Activated CD4-positive, alpha-beta T cell treated with anti-CD3 and anti-CD28 coated beads, Interleukin-2, amount 10 ng/mL, durations not matched to agents 24 days and 14 days (primary cell): ENCODE measurements at regions not wholly inside any gene's neighbourhood (a gene's known extent, or its start where the extent isn't known, plus 50 kb on each side); places are given as distances from the start of the nearest gene placed in this dataset.

Source experiments
- DNase-seq: peaks from one replicate; pipeline ENCODE4 v3.0.0; 2022
- H3K27ac Mint-ChIP-seq: one replicate; pipeline ENCODE4 v1.8.0; 2022; ENCODE audit warnings: mild to moderate bottlenecking, mixed read lengths
- H3K27me3 Mint-ChIP-seq: one replicate; pipeline ENCODE4 v1.8.0; 2022; ENCODE audit warnings: mixed read lengths
- H3K36me3 Mint-ChIP-seq: one replicate; pipeline ENCODE4 v1.8.0; 2022; ENCODE audit warnings: low read depth, mild to moderate bottlenecking, mixed read lengths
- H3K4me1 Mint-ChIP-seq: one replicate; pipeline ENCODE4 v1.8.0; 2021; ENCODE audit warnings: mixed read lengths
- H3K4me3 Mint-ChIP-seq: one replicate; pipeline ENCODE4 v1.8.0; 2022; ENCODE audit warnings: mild to moderate bottlenecking, moderate library complexity, mixed read lengths
- H3K9me3 Mint-ChIP-seq: one replicate; pipeline ENCODE4 v1.8.0; 2021; ENCODE audit warnings: mixed read lengths
- intact Hi-C: fragments of 100-400 bp; cut with micrococcal nuclease; formaldehyde crosslinking; loops from one replicate; pipeline ENCODE4 v1.15.1; 2023

DNA sequence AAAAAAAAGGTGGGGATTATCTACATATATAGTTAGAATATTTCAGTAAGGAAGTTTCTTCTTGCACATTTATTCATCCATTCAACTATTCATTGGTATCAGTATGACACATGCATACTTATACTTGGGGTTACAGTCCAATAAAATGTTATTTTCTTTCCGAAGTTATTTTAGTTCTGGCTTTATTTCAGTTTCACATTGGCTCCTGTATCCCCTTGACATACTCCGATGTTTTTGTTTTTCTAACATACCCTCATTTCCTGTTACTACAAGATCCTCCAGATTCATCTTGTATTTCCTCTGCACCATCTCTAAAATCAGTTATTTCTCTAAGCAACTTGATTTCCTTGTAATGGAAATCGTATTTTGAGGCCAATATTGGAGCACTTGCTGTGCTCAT lies 435.5 kb upstream of the MON1B start:
- no peak overlapping the region for H3K4me3 Mint-ChIP-seq

DNA sequence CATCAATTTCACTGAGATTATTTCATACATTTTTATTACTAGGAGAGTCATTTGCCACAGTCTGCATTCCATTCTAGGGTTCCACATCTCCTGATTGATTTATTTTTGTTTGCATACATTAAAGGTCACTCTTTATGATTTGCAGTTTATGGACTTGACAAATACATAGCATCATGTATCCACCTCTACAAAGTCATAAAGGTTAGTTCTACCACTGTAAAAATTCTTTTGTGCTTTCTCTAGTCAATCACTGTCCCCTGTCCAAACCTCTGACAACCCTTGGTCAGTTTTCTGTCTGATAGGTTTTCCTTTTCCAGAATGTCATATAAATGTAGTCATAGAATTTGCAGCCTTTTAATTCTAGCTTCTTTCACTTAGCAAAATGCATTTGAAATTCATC lies 434.6 kb upstream of the MON1B start:
- H3K27me3 Mint-ChIP-seq: no peaks in the 10 kb centered on the region
- no peak for DNase-seq
- H3K36me3 Mint-ChIP-seq: no peaks in the 10 kb centered on the region
- intact Hi-C loops: no loop called here
- H3K4me3 Mint-ChIP-seq: no peak overlapping the region
- no peaks in the 10 kb centered on the region for H3K9me3 Mint-ChIP-seq
- H3K27ac Mint-ChIP-seq: no peak overlapping the region
- no peaks in the 10 kb centered on the region for H3K4me1 Mint-ChIP-seq

More for the DNA sequence above, 435.5 kb upstream of the MON1B start:
- no peak for DNase-seq
- Mint-ChIP-seq H3K36me3 (no peaks in the 10 kb centered on the region), H3K4me1 (no peaks in the 10 kb centered on the region), H3K9me3 (no peaks in the 10 kb centered on the region), H3K27me3 (no peaks in the 10 kb centered on the region), H3K27ac (no peak overlapping the region)
- intact Hi-C loops: no loop called here

DNA sequence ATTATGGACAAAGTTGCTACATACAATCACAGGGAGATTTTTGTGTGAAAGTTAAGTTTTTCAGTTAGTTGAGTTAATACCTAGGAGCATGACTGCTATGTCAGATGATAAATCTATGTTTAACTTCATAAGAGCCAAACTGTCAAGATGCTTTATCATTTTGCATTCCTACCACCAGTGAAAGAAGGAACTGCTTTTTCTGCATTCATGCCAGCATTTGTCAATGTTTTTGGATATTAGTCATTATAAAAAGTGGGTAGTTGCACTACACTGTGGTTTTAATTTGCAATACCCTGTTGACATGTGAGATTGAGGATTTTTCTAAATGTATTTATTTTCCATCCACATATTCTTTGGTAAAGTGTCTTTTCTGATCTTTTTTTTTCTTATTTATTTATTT lies 434.0 kb upstream of the MON1B start:
- no peak overlapping the region for H3K27ac Mint-ChIP-seq
- no peak overlapping the region for H3K4me3 Mint-ChIP-seq
- H3K4me1 Mint-ChIP-seq: no peaks in the 10 kb centered on the region
- H3K27me3 Mint-ChIP-seq: no peaks in the 10 kb centered on the region
- H3K9me3 Mint-ChIP-seq: no peaks in the 10 kb centered on the region
- DNase-seq: no peak
- intact Hi-C loops: no loop called here
- no peaks in the 10 kb centered on the region for H3K36me3 Mint-ChIP-seq

DNA sequence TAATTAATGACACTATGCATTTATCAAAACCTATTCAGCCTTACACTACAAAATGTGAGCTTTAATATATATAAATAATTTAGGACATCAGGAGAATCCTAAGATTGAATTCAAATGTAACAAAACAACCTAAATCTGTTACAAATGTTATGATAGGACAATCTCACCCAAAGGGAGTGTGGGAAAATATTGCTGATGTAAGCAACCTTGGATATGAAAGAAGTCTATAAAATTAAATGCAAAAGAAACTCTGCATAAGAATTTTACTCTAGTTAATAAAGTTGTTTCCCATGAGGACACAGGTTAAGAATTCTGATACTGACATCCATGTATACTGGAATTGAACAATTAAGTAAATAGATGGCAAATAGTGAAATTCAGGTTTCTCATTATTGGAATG lies 424.5 kb upstream of the MON1B start:
- intact Hi-C loops: no loop called here
- peaks cover 8% of the 10 kb centered on the region for H3K9me3 Mint-ChIP-seq
- H3K27me3 Mint-ChIP-seq: no peaks in the 10 kb centered on the region
- no peaks in the 10 kb centered on the region for H3K36me3 Mint-ChIP-seq
- H3K4me3 Mint-ChIP-seq: no peak overlapping the region
- no peak overlapping the region for H3K27ac Mint-ChIP-seq
- H3K4me1 Mint-ChIP-seq: no peaks in the 10 kb centered on the region
- no peak for DNase-seq

DNA sequence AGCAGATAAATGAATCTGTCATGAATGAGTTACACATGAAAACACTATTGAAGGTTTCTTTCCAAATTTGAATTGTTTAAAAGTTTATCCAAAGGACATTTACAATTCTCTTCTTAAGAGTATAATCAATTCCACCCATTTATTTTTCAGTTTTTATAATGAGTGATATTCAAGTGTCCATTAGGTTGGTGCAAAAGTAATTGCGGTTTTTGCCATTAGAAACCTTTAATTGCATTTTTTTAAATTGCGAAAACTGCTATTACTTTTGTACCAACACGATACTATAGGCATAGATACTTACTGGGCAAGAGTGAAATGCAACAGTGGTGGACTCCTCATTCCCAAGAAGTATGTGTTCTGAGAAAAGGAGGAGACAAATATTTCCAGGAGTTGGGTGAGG lies 422.7 kb upstream of the MON1B start:
- H3K27me3 Mint-ChIP-seq: no peaks in the 10 kb centered on the region
- no peaks in the 10 kb centered on the region for H3K4me1 Mint-ChIP-seq
- intact Hi-C loops: no loop called here
- DNase-seq: no peak
- no peak overlapping the region for H3K27ac Mint-ChIP-seq
- H3K9me3 Mint-ChIP-seq: peaks cover 11% of the 10 kb centered on the region
- no peak overlapping the region for H3K4me3 Mint-ChIP-seq
- H3K36me3 Mint-ChIP-seq: no peaks in the 10 kb centered on the region

DNA sequence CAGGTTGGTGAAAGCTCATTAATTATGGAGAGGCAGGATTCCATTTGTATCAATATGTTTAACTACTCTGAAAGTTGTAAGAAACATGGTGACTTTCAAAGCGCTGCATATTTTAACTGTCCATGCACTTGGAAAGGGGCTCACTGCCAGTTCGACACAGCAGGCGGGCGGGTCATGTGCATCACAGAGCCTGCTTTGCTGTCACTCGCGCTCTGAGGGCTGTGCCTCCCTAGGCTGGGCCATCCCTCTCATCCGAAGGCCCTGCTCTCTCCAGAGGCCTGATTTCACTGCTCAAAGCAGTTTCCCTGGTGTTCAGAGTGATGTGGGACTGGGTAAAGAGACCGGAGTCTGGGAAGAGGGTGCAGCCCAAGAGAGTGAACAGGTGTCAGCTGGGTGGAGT lies 422.0 kb upstream of the MON1B start:
- no peak for DNase-seq
- Mint-ChIP-seq H3K27me3 (no peaks in the 10 kb centered on the region), H3K27ac (no peak overlapping the region), H3K36me3 (no peaks in the 10 kb centered on the region), H3K4me3 (no peak overlapping the region), H3K4me1 (no peaks in the 10 kb centered on the region), H3K9me3 (peaks cover 11% of the 10 kb centered on the region)
- intact Hi-C loops: no loop called here

DNA sequence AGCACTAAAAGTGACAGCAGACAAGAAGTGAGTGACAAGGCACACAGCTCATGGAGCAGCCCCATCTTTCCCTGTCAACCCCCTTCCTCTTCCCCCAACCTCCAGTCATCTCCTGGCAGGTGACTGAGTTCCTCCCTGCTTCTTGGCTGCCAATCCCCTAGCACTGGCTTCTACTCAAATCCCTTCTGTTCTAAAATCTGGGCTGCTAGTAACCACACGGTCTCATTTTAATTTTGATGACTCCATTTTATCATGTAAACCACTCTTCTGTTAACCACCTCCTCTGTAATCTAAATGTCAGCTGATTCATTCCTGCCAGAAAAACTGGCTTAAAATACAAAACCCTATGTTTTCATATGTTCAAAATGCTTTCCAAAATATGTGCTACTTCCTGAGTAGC lies 419.8 kb upstream of the MON1B start:
- Mint-ChIP-seq H3K4me3 (no peak overlapping the region), H3K27me3 (no peaks in the 10 kb centered on the region), H3K36me3 (no peaks in the 10 kb centered on the region), H3K9me3 (peaks cover 7% of the 10 kb centered on the region), H3K4me1 (no peaks in the 10 kb centered on the region), H3K27ac (no peak overlapping the region)
- no peak for DNase-seq
- intact Hi-C loops: no loop called here

DNA sequence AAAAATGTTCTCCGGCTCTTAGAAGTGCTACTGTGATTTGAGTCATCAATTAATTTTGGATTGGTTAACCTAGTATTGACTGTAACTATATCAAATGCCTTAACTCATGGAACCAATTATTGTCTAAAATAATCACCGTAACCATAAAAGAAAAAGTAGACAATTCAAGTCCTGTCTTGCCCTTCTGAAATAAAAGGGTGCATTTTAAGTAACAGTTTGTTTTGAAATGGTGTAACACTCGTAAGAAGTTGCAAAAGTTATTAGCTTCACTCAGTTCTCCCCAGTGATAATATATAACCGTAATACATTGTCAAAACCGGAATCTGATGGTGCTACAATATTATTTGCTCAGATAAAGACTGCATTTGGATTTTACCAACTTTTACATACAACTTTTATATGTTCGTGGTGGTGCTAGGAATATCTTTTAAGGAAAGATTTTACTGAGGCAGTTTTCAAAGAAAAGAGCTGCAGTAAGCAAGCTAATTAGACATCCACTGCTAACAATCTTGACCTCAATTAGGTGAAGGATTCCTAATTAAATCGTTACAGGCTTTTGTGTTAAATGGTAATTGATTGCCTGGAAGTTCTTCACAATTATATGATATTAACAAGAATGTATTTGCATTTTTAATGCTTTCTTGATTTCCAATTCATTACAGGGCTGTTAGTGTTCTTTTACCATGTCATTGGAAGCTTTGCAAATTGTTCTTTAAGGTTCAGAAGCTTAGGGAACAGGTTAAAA lies 413.1 kb upstream of the MON1B start:
- Mint-ChIP-seq H3K27me3 (no peaks in the 10 kb centered on the region), H3K4me3 (no peak overlapping the region), H3K36me3 (no peaks in the 10 kb centered on the region), H3K4me1 (no peaks in the 10 kb centered on the region), H3K27ac (no peak overlapping the region), H3K9me3 (peaks cover 3% of the 10 kb centered on the region)
- intact Hi-C loops: no loop called here
- DNase-seq: no peak

DNA sequence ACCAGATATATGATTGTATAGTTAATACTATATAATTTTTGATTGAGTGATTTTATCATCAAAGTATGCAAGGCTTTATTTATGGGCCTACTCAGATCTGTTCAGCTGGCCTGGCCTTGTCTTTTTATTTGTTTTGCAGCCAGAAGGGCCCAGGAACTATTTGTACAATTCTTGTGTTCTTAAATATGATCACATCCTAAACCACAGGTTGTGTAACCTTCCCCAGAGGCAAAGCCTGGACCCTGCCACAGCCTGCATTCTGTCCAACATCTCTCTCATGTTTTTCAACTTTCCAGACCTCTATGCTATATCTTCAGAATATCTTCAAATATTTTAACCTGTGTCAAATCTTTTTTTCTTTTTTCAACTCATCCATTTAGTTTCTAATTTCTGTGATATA lies 410.4 kb upstream of the MON1B start:
- no peaks in the 10 kb centered on the region for H3K9me3 Mint-ChIP-seq
- no peak overlapping the region for H3K27ac Mint-ChIP-seq
- intact Hi-C loops: no loop called here
- no peak overlapping the region for H3K4me3 Mint-ChIP-seq
- H3K27me3 Mint-ChIP-seq: no peaks in the 10 kb centered on the region
- DNase-seq: no peak
- H3K4me1 Mint-ChIP-seq: no peaks in the 10 kb centered on the region
- no peaks in the 10 kb centered on the region for H3K36me3 Mint-ChIP-seq

DNA sequence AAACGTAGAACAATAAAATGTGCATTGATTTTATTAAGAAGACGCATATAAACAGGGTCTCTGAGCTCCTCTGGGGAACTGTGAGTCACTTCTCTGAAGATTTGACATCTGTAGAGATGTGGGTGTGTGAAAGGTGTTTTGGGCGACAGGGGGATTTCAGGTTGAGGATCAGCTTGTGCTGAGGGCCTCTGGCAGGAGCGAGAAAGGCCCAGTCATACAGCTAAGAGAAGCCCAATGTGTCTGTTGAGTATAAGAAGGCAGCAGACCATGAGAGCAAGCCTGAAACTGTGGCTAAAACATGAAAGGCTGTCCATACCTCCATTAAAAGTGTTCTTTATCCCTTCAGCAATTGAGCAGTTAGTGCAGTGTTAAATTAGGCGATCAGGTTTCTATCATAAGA lies 406.5 kb upstream of the MON1B start:
- no peak overlapping the region for H3K4me3 Mint-ChIP-seq
- no peaks in the 10 kb centered on the region for H3K27me3 Mint-ChIP-seq
- H3K27ac Mint-ChIP-seq: no peak overlapping the region
- H3K4me1 Mint-ChIP-seq: no peaks in the 10 kb centered on the region
- no peak for DNase-seq
- H3K9me3 Mint-ChIP-seq: no peaks in the 10 kb centered on the region
- H3K36me3 Mint-ChIP-seq: no peaks in the 10 kb centered on the region
- intact Hi-C loops: no loop called here

DNA sequence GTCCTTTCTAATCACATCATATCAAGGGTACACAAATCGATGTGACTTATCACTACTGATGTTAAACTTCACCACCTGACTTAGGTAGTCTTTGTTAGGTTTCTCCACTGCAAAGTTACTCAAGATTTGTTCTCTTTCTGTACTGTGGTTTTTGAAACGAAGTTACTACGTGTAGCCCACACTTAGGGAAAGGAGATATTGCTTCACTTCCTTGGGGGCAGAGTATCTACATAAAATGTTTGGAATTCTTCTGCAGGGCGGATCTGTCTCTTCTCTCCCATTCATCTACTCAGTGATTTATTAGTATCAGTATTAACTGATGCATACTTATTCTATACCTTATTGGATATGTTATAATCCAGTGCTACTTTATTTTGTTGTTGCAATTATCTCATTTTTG lies 403.6 kb upstream of the MON1B start:
- DNase-seq: no peak
- intact Hi-C loops: no loop called here
- Mint-ChIP-seq H3K36me3 (no peaks in the 10 kb centered on the region), H3K27ac (no peak overlapping the region), H3K4me3 (no peak overlapping the region), H3K27me3 (no peaks in the 10 kb centered on the region), H3K4me1 (no peaks in the 10 kb centered on the region), H3K9me3 (no peaks in the 10 kb centered on the region)

DNA sequence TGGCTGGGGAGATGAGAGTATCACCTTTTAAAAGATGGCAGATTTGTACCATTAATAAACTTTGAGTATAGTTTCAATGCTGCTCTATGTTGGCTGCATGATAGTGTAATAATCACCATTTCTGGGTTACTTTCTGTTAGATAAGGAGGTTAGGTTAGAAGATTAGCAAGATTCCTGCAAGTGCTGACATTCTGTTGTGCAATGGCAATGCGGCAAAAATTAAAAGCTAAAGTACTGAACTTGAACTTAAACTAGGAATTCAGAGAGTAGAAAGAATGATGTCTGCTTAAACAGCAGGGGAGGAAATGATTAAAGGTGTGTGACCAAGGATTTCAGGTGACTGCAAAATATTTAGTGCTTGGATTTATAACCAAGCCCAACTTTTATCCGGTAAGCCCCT lies 399.8 kb upstream of the MON1B start:
- intact Hi-C loops: no loop called here
- H3K4me1 Mint-ChIP-seq: no peaks in the 10 kb centered on the region

DNA sequence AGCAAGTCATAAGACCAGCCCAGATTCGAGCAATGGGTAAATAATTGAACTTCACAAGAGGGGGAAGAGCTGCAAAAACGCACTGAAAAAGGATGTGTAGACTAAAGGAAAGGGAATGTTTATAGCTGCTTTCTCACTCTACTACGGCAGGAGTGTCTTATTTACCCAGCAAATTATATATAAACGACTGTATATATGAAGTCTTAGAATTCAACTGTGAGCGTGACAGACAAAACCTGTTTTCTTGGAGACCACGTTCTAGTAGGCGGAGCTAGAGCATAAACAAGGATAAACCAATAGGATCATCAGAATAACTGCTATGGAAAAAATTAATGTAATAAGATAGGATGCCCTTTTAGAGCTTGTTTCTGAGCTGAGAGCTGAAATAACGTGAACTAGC lies 394.6 kb upstream of the MON1B start:
- Mint-ChIP-seq H3K4me1 (no peaks in the 10 kb centered on the region), H3K27me3 (no peaks in the 10 kb centered on the region), H3K36me3 (no peaks in the 10 kb centered on the region), H3K27ac (no peak overlapping the region), H3K4me3 (no peak overlapping the region), H3K9me3 (peaks cover 6% of the 10 kb centered on the region)
- DNase-seq: no peak
- intact Hi-C loops: no loop called here

More for the DNA sequence above, 399.8 kb upstream of the MON1B start:
- H3K4me3 Mint-ChIP-seq: no peak overlapping the region
- H3K27me3 Mint-ChIP-seq: no peaks in the 10 kb centered on the region
- no peaks in the 10 kb centered on the region for H3K36me3 Mint-ChIP-seq
- no peak for DNase-seq
- no peak overlapping the region for H3K27ac Mint-ChIP-seq
- H3K9me3 Mint-ChIP-seq: peaks cover 6% of the 10 kb centered on the region

DNA sequence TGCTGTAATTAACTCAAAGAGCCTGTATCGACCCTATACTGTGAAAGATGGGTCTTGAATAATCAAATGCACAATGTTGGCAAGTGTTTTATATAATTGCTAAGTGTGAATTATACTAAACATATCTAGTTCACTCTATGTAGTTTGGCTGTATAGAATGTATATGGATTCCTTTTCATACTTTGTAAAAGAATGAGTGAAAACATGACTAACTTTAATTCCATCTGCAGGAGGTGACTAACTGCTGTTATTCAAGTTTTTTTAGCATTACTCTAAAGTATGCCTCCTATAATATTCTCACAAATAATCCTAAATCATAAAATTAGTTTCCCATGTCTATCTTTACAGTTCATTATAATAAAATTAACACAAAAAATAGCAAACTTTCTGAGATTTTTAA lies 394.0 kb upstream of the MON1B start:
- no peaks in the 10 kb centered on the region for H3K4me1 Mint-ChIP-seq
- no peak overlapping the region for H3K4me3 Mint-ChIP-seq
- no peaks in the 10 kb centered on the region for H3K27me3 Mint-ChIP-seq
- no peaks in the 10 kb centered on the region for H3K36me3 Mint-ChIP-seq
- DNase-seq: no peak
- peaks cover 6% of the 10 kb centered on the region for H3K9me3 Mint-ChIP-seq
- intact Hi-C loops: no loop called here
- H3K27ac Mint-ChIP-seq: no peak overlapping the region

DNA sequence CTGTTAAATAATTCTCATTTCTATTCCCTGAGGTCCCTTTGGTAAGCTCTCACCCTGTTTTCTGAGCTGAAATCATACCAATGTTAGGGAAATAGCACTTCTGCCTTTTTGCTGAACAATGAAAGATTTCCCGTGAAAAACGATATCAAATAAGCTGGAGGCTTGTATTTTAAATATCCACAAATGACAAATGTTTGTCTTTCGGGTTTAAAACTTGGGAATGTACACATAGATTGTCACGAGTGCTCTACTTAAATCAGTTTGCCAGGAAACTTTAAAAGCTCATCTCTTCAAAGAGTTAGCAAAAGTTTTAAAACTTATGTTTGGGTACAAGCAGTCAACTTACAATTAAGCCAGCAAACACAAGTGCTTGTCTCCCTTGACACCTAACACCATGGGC lies 393.5 kb upstream of the MON1B start:
- Mint-ChIP-seq H3K27ac (no peak overlapping the region), H3K4me1 (no peaks in the 10 kb centered on the region)

More for the DNA sequence above, 393.5 kb upstream of the MON1B start:
- Mint-ChIP-seq H3K4me3 (no peak overlapping the region), H3K36me3 (no peaks in the 10 kb centered on the region), H3K9me3 (peaks cover 6% of the 10 kb centered on the region), H3K27me3 (no peaks in the 10 kb centered on the region)
- intact Hi-C loops: no loop called here
- no peak for DNase-seq
